ENCODE measurements at regions not wholly inside any gene's neighbourhood (a gene's known extent, or its start where the extent isn't known, plus 50 kb on each side); places are given as distances from the start of the nearest gene placed in this dataset.
"Not testable (repeated sequence)": the region's sequence is repeated elsewhere in the genome, so short reads cannot be mapped to it uniquely, and the experiment has no call there.

- no peaks in the 10 kb centered on the region for H3F3A ChIP-seq (ENCODE audit: insufficient read depth)
- no peaks in the 10 kb centered on the region for H3K36me3 ChIP-seq (ENCODE audit: low read length)
- no peak overlapping the region for H2AFZ ChIP-seq (ENCODE audit: low read depth, low read length, severe bottlenecking)
These were observed 350.3 kb upstream of the POT1 start for GRCh38 chr7:125279961-125280360.

DNA sequence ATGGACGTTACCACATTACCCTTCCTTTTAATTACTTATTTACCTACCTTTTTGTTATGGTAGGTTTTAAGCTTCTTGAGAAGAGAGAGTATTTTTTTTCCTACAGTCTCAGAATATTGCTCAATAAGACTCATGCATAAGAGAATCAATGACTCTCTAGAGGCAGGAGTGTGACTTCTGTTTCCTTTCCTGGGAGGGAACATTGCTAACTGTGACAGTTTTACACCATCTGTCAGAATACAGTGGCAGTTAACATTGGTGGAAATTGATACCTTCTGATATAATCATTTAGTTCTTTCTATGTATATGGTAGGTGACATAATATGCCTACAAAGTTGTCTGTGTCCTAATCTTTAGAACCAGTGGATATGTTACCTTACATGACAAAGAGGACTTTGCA, 348.7 kb upstream of the POT1 start:
- Histone ChIP-seq H3F3A (ENCODE audit: insufficient read depth) (no peaks in the 10 kb centered on the region), H3K36me3 (ENCODE audit: low read length) (no peaks in the 10 kb centered on the region), H3K9me3 (ENCODE audit: insufficient read depth, low read length) (no peaks in the 10 kb centered on the region), H4K20me1 (ENCODE audit: low read depth, low read length) (no peaks in the 10 kb centered on the region), H3K79me2 (ENCODE audit: insufficient read depth, low read length) (no peaks in the 10 kb centered on the region), H3K27ac (ENCODE audit: low read depth, low read length) (no peak overlapping the region), H3K27me3 (ENCODE audit: low read length) (no peaks in the 10 kb centered on the region), H3K4me2 (ENCODE audit: low read depth, low read length, poor library complexity, severe bottlenecking) (no peak overlapping the region), H3K9ac (ENCODE audit: low read length) (no peak overlapping the region), H3K9me2 (replicated peaks; ENCODE audit: insufficient read depth, low read length) (no peaks in the 10 kb centered on the region), H2AFZ (ENCODE audit: low read depth, low read length, severe bottlenecking) (no peak overlapping the region), H3K4me3 (ENCODE audit: insufficient read depth, low read length, poor library complexity, severe bottlenecking) (no peak overlapping the region)
- TF ChIP-seq CTCF (IDR thresholded peaks at IDR 0.05; ENCODE audit: insufficient read depth, low read length, poor library complexity, severe bottlenecking) (no peak), EZH2phosphoT487 (conservative IDR thresholded peaks at IDR 0.05; ENCODE audit: low read length) (no peak)

More at GRCh38 chr7:125279961-125280360, 350.3 kb upstream of the POT1 start:
- Histone ChIP-seq H4K20me1 (ENCODE audit: low read depth, low read length) (no peaks in the 10 kb centered on the region), H3K27me3 (ENCODE audit: low read length) (no peaks in the 10 kb centered on the region), H3K9me2 (replicated peaks; ENCODE audit: insufficient read depth, low read length) (no peaks in the 10 kb centered on the region), H3K4me2 (ENCODE audit: low read depth, low read length, poor library complexity, severe bottlenecking) (no peak overlapping the region), H3K79me2 (ENCODE audit: insufficient read depth, low read length) (no peaks in the 10 kb centered on the region), H3K9ac (ENCODE audit: low read length) (no peak overlapping the region), H3K9me3 (ENCODE audit: insufficient read depth, low read length) (no peaks in the 10 kb centered on the region), H3K27ac (ENCODE audit: low read depth, low read length) (no peak overlapping the region), H3K4me3 (ENCODE audit: insufficient read depth, low read length, poor library complexity, severe bottlenecking) (no peak overlapping the region)
- TF ChIP-seq CTCF (IDR thresholded peaks at IDR 0.05; ENCODE audit: insufficient read depth, low read length, poor library complexity, severe bottlenecking) (no peak), EZH2phosphoT487 (conservative IDR thresholded peaks at IDR 0.05; ENCODE audit: low read length) (no peak)

GRCh38 chr7:125274742-125275141, 345.1 kb upstream of the POT1 start:
- not testable (repeated sequence) for H3K27me3 ChIP-seq (ENCODE audit: low read length); H3K9me2 ChIP-seq (replicated peaks; ENCODE audit: insufficient read depth, low read length); H2AFZ ChIP-seq (ENCODE audit: low read depth, low read length, severe bottlenecking); H4K20me1 ChIP-seq (ENCODE audit: low read depth, low read length); H3F3A ChIP-seq (ENCODE audit: insufficient read depth); H3K4me3 ChIP-seq (ENCODE audit: insufficient read depth, low read length, poor library complexity, severe bottlenecking); H3K36me3 ChIP-seq (ENCODE audit: low read length); H3K9me3 ChIP-seq (ENCODE audit: insufficient read depth, low read length); H3K27ac ChIP-seq (ENCODE audit: low read depth, low read length); H3K79me2 ChIP-seq (ENCODE audit: insufficient read depth, low read length); H3K9ac ChIP-seq (ENCODE audit: low read length); H3K4me2 ChIP-seq (ENCODE audit: low read depth, low read length, poor library complexity, severe bottlenecking)

DNA sequence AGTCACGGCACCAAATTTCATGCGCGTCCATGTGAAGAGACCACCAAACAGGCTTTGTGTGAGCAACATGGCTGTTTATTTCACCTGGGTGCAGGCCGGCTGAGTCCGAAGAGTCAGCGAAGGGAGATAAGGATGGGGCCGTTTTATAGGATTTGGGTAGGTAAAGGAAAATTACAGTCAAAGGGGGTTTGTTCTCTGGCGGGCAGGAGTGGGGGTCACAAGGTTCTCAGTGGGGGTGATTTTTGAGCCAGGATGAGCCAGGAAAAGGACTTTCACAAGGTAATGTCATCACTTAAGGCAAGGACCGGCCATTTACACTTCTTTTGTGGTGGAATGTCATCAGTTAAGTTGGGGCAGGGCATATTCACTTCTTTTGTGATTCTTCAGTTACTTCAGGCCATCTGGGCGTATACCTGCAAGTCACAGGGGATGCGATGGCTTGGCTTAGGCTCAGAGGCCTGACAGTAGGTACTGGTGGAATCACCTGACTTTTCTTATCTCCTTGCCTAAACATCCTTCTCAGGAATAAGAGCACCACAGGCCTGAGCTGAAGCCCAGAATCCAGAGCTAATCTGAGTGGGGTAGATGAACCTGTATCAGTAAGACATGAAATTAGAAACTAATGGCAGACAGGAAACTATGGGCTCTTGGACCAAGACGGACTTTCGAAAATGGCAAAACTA, 334.7 kb upstream of the POT1 start:
- H4K20me1 ChIP-seq (ENCODE audit: low read depth, low read length); H2AFZ ChIP-seq (ENCODE audit: low read depth, low read length, severe bottlenecking); H3K27me3 ChIP-seq (ENCODE audit: low read length); H3K9ac ChIP-seq (ENCODE audit: low read length); H3K9me3 ChIP-seq (ENCODE audit: insufficient read depth, low read length); H3F3A ChIP-seq (ENCODE audit: insufficient read depth); H3K4me3 ChIP-seq (ENCODE audit: insufficient read depth, low read length, poor library complexity, severe bottlenecking); H3K36me3 ChIP-seq (ENCODE audit: low read length); H3K4me2 ChIP-seq (ENCODE audit: low read depth, low read length, poor library complexity, severe bottlenecking); H3K9me2 ChIP-seq (replicated peaks; ENCODE audit: insufficient read depth, low read length); H3K79me2 ChIP-seq (ENCODE audit: insufficient read depth, low read length); H3K27ac ChIP-seq (ENCODE audit: low read depth, low read length): not testable (repeated sequence)

DNA sequence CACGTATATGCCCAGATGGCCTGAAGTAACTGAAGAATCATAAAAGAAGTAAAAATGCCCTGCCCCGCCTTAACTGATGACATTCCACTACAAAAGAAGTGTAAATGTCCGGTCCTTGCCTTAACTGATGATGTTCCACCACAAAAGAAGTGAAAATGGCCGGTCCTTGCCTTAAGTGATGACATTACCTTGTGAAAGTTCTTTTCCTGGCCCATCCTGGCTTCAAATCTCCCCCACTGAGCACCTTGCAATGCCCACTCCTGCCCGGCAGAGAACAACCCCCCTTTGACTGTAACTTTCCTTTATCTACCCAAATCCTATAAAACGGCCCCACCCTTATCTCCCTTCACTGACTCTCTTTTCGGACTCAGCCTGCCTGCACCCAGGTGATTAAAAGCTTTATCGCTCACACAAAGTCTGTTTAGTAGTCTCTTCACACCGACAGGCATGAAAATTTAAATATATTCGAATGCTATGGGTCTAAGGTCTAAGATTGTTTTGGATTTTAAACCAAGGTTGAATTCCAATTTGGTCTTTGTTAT, 329.3 kb upstream of the POT1 start:
- H3K4me3 ChIP-seq (ENCODE audit: insufficient read depth, low read length, poor library complexity, severe bottlenecking); H3K27me3 ChIP-seq (ENCODE audit: low read length); H3K36me3 ChIP-seq (ENCODE audit: low read length); H3K9ac ChIP-seq (ENCODE audit: low read length); H4K20me1 ChIP-seq (ENCODE audit: low read depth, low read length); H3K27ac ChIP-seq (ENCODE audit: low read depth, low read length); H3F3A ChIP-seq (ENCODE audit: insufficient read depth); H3K79me2 ChIP-seq (ENCODE audit: insufficient read depth, low read length); H3K9me3 ChIP-seq (ENCODE audit: insufficient read depth, low read length); H3K4me2 ChIP-seq (ENCODE audit: low read depth, low read length, poor library complexity, severe bottlenecking); H3K9me2 ChIP-seq (replicated peaks; ENCODE audit: insufficient read depth, low read length); H2AFZ ChIP-seq (ENCODE audit: low read depth, low read length, severe bottlenecking): not testable (repeated sequence)
